HFFc6 (cell line): ENCODE measurements at regions not wholly inside any gene's neighbourhood (a gene's known extent, or its start where the extent isn't known, plus 50 kb on each side); places are given as distances from the start of the nearest gene placed in this dataset.
"Not testable (repeated sequence)": the region's sequence is repeated elsewhere in the genome, so short reads cannot be mapped to it uniquely, and the experiment has no call there.

ENCODE experiments used
- DNase-seq: peaks from one replicate; pipeline ENCODE4 v3.0.0-alpha.2; 2018
- H3K27ac Mint-ChIP-seq: 2 replicates; pipeline ENCODE4 v1.8.0; 2020; ENCODE audit warnings: mild to moderate bottlenecking, mixed read lengths
- H3K27me3 Mint-ChIP-seq: 2 replicates; pipeline ENCODE4 v1.8.0; 2021; ENCODE audit warnings: mild to moderate bottlenecking, moderate library complexity, mixed read lengths; ENCODE audit not compliant: insufficient read depth
- H3K36me3 Mint-ChIP-seq: 2 replicates; pipeline ENCODE4 v1.8.0; 2021; ENCODE audit warnings: low read depth, mixed read lengths
- H3K4me1 Mint-ChIP-seq: 2 replicates; pipeline ENCODE4 v1.8.0; 2020; ENCODE audit warnings: low read depth, mixed read lengths
- H3K4me3 Mint-ChIP-seq: 2 replicates; pipeline ENCODE4 v1.8.0; 2020; ENCODE audit warnings: mild to moderate bottlenecking, moderate library complexity, mixed read lengths
- H3K9me3 Mint-ChIP-seq: 2 replicates; pipeline ENCODE4 v1.8.0; 2020; ENCODE audit warnings: mild to moderate bottlenecking, mixed read lengths
- CTCF ChIP-seq: fragments of 200-600 bp; sonication (generic); IDR thresholded peaks from 2 replicates; pipeline ENCODE4 v1.5.0; 2021; ENCODE audit warnings: antibody characterized with exemption, mild to moderate bottlenecking

- TF ChIP-seq CTCF, result no peak
- DNase-seq, result peak; percentile 36
- no peaks in the 10 kb centered on the region for H3K27me3 Mint-ChIP-seq
- H3K36me3 Mint-ChIP-seq, result peaks cover 10% of the 10 kb centered on the region; the same call in 1 of the 2 replicates
- peak overlapping the region; percentile 67 for H3K27ac Mint-ChIP-seq
- H3K4me3 Mint-ChIP-seq, result no peak overlapping the region; the same call in 1 of the 2 replicates
- H3K4me1 Mint-ChIP-seq, result peaks cover 59% of the 10 kb centered on the region
- H3K9me3 Mint-ChIP-seq, result peaks cover 5% of the 10 kb centered on the region; the same call in 1 of the 2 replicates
Observed at GRCh38 chr6:84635081-84635761, 129.2 kb downstream of the TBX18 start.

- Mint-ChIP-seq H3K9me3 (peaks cover 5% of the 10 kb centered on the region; the same call in 1 of the 2 replicates), H3K27me3 (no peaks in the 10 kb centered on the region), H3K27ac (peak overlapping the region; percentile 30), H3K4me1 (peaks cover 47% of the 10 kb centered on the region), H3K4me3 (no peak overlapping the region), H3K36me3 (peaks cover 10% of the 10 kb centered on the region; the same call in 1 of the 2 replicates)
- no peak for TF ChIP-seq CTCF
- DNase-seq, result peak; percentile 40
Observed at GRCh38 chr6:84633771-84634170, 130.6 kb downstream of the TBX18 start.

GRCh38 chr6:84626527-84626926, 137.9 kb downstream of the TBX18 start:
- Mint-ChIP-seq H3K4me1 (peaks cover 38% of the 10 kb centered on the region), H3K9me3 (peaks cover 12% of the 10 kb centered on the region)
- not testable (repeated sequence) for H3K27ac Mint-ChIP-seq, DNase-seq, H3K36me3 Mint-ChIP-seq, H3K27me3 Mint-ChIP-seq, H3K4me3 Mint-ChIP-seq

DNA sequence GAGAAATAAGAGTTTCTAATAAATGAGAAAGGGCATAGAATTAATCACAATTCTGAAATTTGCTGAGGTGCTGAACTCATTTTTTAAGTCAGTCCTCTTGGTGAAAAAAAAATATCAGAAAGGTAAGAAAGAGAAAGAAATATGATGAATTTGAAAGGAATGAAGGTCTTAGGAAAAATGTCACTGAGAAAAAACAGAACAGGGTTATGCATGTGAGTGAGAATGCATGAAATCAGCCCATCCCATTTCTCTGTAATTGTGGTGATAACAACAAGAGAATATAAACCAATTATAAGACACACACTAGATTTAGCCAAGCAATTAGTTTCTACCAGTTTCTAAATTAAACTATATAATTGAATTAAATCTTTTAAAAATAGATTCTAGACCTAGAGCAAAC, 138.9 kb downstream of the TBX18 start:
- peaks cover 19% of the 10 kb centered on the region for H3K36me3 Mint-ChIP-seq
- peak overlapping the region; percentile 91 for H3K27ac Mint-ChIP-seq
- H3K4me3 Mint-ChIP-seq, result no peak overlapping the region
- no peak for DNase-seq
- TF ChIP-seq CTCF, result no peak
- H3K4me1 Mint-ChIP-seq, result peaks cover 44% of the 10 kb centered on the region
- H3K27me3 Mint-ChIP-seq, result no peaks in the 10 kb centered on the region; the same call in 1 of the 2 replicates
- H3K9me3 Mint-ChIP-seq, result peaks cover 15% of the 10 kb centered on the region

- Mint-ChIP-seq H3K9me3 (peaks cover 15% of the 10 kb centered on the region), H3K4me3 (peak overlapping the region; percentile 74), H3K27me3 (no peaks in the 10 kb centered on the region; the same call in none of the 2 replicates), H3K36me3 (peaks cover 24% of the 10 kb centered on the region), H3K27ac (peak overlapping the region; percentile 91), H3K4me1 (peaks cover 58% of the 10 kb centered on the region)
- peak; percentile 86 for DNase-seq
- TF ChIP-seq CTCF, result no peak
Observed at GRCh38 chr6:84623956-84624680, 140.3 kb downstream of the TBX18 start.

GRCh38 chr6:84618836-84619235, 145.6 kb downstream of the TBX18 start:
- Mint-ChIP-seq H3K27ac (peak overlapping the region; percentile 98), H3K9me3 (peaks cover 15% of the 10 kb centered on the region), H3K36me3 (peaks cover 34% of the 10 kb centered on the region), H3K27me3 (no peaks in the 10 kb centered on the region; the same call in none of the 2 replicates), H3K4me1 (peaks cover 76% of the 10 kb centered on the region), H3K4me3 (peak overlapping the region; percentile 29; the same call in 1 of the 2 replicates)
- DNase-seq, result peak; percentile 26
- no peak for TF ChIP-seq CTCF
